ENCODE measurements at regions not wholly inside any gene's neighbourhood (a gene's known extent, or its start where the extent isn't known, plus 50 kb on each side); places are given as distances from the start of the nearest gene placed in this dataset.

GRCh38 chr20:51202304-51202703, 179.4 kb upstream of the KCNG1 start:
- no peak for DNase-seq (ENCODE audit: low spot score)
- H3K4me2 ChIP-seq: no peak overlapping the region
- H3K27me3 ChIP-seq: no peaks in the 10 kb centered on the region
- no peak overlapping the region for H3K9ac ChIP-seq
- TF ChIP-seq EZH2phosphoT487 (IDR thresholded peaks at IDR 0.05) (no peak), EZH2 (IDR thresholded peaks at IDR 0.05) (no peak)
- TF ChIP-seq, protein P1, sequence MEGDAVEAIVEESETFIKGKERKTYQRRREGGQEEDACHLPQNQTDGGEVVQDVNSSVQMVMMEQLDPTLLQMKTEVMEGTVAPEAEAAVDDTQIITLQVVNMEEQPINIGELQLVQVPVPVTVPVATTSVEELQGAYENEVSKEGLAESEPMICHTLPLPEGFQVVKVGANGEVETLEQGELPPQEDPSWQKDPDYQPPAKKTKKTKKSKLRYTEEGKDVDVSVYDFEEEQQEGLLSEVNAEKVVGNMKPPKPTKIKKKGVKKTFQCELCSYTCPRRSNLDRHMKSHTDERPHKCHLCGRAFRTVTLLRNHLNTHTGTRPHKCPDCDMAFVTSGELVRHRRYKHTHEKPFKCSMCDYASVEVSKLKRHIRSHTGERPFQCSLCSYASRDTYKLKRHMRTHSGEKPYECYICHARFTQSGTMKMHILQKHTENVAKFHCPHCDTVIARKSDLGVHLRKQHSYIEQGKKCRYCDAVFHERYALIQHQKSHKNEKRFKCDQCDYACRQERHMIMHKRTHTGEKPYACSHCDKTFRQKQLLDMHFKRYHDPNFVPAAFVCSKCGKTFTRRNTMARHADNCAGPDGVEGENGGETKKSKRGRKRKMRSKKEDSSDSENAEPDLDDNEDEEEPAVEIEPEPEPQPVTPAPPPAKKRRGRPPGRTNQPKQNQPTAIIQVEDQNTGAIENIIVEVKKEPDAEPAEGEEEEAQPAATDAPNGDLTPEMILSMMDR (IDR thresholded peaks at IDR 0.05): no peak
- Mint-ChIP-seq H3K4me1 (peaks cover 11% of the 10 kb centered on the region), H3K9me3 (no peaks in the 10 kb centered on the region), H3K27ac (no peak overlapping the region), H3K36me3 (no peaks in the 10 kb centered on the region), H3K4me3 (no peak overlapping the region), H3K27me3 (ENCODE audit: insufficient read depth, low read depth) (peaks cover 10% of the 10 kb centered on the region)
- no peaks in the 10 kb centered on the region for H3K36me3 ChIP-seq
- no peak overlapping the region for H2AFZ ChIP-seq (replicated peaks)
- no peaks in the 10 kb centered on the region for H4K20me1 ChIP-seq (ENCODE audit: low read depth)
- H3K9me3 ChIP-seq (ENCODE audit: low read depth): no peaks in the 10 kb centered on the region
- H3K27ac ChIP-seq: no peak overlapping the region
- H3K4me3 ChIP-seq: no peak overlapping the region
- H3K79me2 ChIP-seq (ENCODE audit: low read depth): no peaks in the 10 kb centered on the region
- H3F3A ChIP-seq (ENCODE audit: low read depth): no peaks in the 10 kb centered on the region
- H3K4me1 ChIP-seq: no peaks in the 10 kb centered on the region

DNA sequence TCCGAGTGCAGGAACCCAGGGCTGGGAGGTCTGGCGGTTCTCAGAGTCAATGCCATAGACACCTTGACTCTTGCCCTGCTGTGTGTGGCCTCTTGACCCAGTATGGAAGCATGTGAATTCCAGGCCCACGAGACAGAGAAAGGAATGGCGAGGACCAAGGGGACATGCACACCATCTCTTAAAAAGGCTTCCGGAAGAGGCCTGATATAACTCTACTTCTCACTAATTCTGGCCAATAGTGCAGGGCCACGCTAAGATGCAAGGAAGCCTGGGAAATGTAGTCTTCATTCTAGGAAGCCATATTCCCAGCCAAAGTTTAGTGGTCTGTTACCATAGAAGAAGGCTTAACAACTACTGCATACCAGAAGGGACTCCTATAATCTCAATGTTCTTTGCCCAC, 177.0 kb upstream of the KCNG1 start:
- no peak overlapping the region for H2AFZ ChIP-seq (replicated peaks)

DNA sequence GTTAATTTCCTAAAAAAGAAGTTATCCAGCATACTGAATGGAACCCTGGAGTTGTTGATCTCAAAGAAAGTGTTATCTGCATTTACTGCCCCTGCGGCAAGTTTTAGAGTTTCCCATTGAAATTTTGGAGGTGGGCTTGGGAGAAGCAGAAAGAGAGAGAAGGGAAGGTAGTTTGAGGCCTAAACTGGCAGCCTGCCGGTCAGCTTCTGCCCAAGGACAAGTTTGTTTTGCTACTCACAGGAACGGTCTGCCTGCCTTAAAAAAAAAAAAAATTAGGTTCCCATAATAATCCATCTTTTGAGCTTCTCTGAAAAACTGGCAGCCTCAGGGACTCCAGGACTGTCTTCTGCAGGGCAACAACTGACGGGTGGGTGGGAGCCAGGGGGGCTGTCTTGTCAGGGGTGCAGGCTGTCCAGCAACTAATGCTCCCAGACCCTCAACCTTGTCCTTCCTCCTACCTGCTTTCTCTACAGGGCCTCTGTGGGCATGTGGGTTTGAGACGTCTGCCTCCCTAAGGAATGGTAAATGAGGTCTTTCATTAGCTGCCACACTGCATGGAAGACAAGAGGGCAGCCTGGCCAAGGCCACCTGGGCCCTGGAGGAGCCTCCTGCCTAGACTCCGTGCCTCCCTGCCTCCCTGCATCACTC, 176.1 kb upstream of the KCNG1 start:
- no peaks in the 10 kb centered on the region for H3K9me3 Mint-ChIP-seq
- no peak overlapping the region for H3K4me2 ChIP-seq
- peaks cover 6% of the 10 kb centered on the region for H3K27me3 Mint-ChIP-seq (ENCODE audit: insufficient read depth, low read depth)
- peaks cover 12% of the 10 kb centered on the region for H3K4me1 Mint-ChIP-seq
- H3K36me3 ChIP-seq: no peaks in the 10 kb centered on the region
- H2AFZ ChIP-seq (replicated peaks): no peak overlapping the region
- H3K27ac Mint-ChIP-seq: no peak overlapping the region
- H3K79me2 ChIP-seq (ENCODE audit: low read depth): no peaks in the 10 kb centered on the region
- H3F3A ChIP-seq (ENCODE audit: low read depth): no peaks in the 10 kb centered on the region
- H3K36me3 Mint-ChIP-seq: no peaks in the 10 kb centered on the region
- no peak overlapping the region for H3K4me3 ChIP-seq
- DNase-seq (ENCODE audit: low spot score): no peak
- H3K9me3 ChIP-seq (ENCODE audit: low read depth): no peaks in the 10 kb centered on the region
- no peak overlapping the region for H3K4me3 Mint-ChIP-seq
- H3K27me3 ChIP-seq: no peaks in the 10 kb centered on the region
- TF ChIP-seq EZH2 (IDR thresholded peaks at IDR 0.05) (no peak), EZH2phosphoT487 (IDR thresholded peaks at IDR 0.05) (no peak)
- TF ChIP-seq, protein P1 (IDR thresholded peaks at IDR 0.05): no peak
- no peak overlapping the region for H3K9ac ChIP-seq
- H3K4me1 ChIP-seq: no peaks in the 10 kb centered on the region
- no peak overlapping the region for H3K27ac ChIP-seq
- no peaks in the 10 kb centered on the region for H4K20me1 ChIP-seq (ENCODE audit: low read depth)

More for the DNA sequence above, 177.0 kb upstream of the KCNG1 start:
- H3K4me2 ChIP-seq: no peak overlapping the region
- Mint-ChIP-seq H3K27me3 (ENCODE audit: insufficient read depth, low read depth) (peaks cover 6% of the 10 kb centered on the region), H3K4me1 (peaks cover 12% of the 10 kb centered on the region), H3K9me3 (no peaks in the 10 kb centered on the region), H3K36me3 (no peaks in the 10 kb centered on the region), H3K4me3 (no peak overlapping the region), H3K27ac (no peak overlapping the region)
- no peaks in the 10 kb centered on the region for H3K79me2 ChIP-seq (ENCODE audit: low read depth)
- TF ChIP-seq EZH2 (IDR thresholded peaks at IDR 0.05): no peak
- TF ChIP-seq, protein P1 (IDR thresholded peaks at IDR 0.05): no peak
- no peak for TF ChIP-seq EZH2phosphoT487 (IDR thresholded peaks at IDR 0.05)
- no peaks in the 10 kb centered on the region for H3F3A ChIP-seq (ENCODE audit: low read depth)
- no peak for DNase-seq (ENCODE audit: low spot score)
- H3K4me1 ChIP-seq: no peaks in the 10 kb centered on the region
- no peaks in the 10 kb centered on the region for H3K36me3 ChIP-seq
- H3K4me3 ChIP-seq: no peak overlapping the region
- H4K20me1 ChIP-seq (ENCODE audit: low read depth): no peaks in the 10 kb centered on the region
- H3K9ac ChIP-seq: no peak overlapping the region
- H3K27me3 ChIP-seq: no peaks in the 10 kb centered on the region
- H3K9me3 ChIP-seq (ENCODE audit: low read depth): no peaks in the 10 kb centered on the region
- no peak overlapping the region for H3K27ac ChIP-seq
